Endodermal cell (in vitro differentiated cells): ENCODE measurements at regions not wholly inside any gene's neighbourhood (a gene's known extent, or its start where the extent isn't known, plus 50 kb on each side); places are given as distances from the start of the nearest gene placed in this dataset.
"Not testable (repeated sequence)": the region's sequence is repeated elsewhere in the genome, so short reads cannot be mapped to it uniquely, and the experiment has no call there.

Experiments used
- DNase-seq: peaks from one replicate; pipeline ENCODE4 v3.0.0-alpha.2; 2017
- H3K27ac ChIP-seq: 2 replicates; pipeline ENCODE4 v1.5.1; 2013; ENCODE audit warnings: mild to moderate bottlenecking, low read depth, low read length, moderate library complexity
- H3K27me3 ChIP-seq: 2 replicates; pipeline ENCODE4 v1.6.1; 2013; ENCODE audit warnings: mild to moderate bottlenecking, low read length, moderate library complexity; ENCODE audit not compliant: insufficient read depth, control insufficient read depth, poor library complexity, severe bottlenecking
- H3K36me3 ChIP-seq: 2 replicates; pipeline ENCODE4 v1.7.0; 2013; ENCODE audit warnings: mild to moderate bottlenecking, low read length, moderate library complexity; ENCODE audit not compliant: control insufficient read depth, insufficient read depth
- H3K4me1 ChIP-seq: one replicate; pipeline ENCODE4 v1.7.0; 2013; ENCODE audit warnings: low read length; ENCODE audit not compliant: control insufficient read depth, insufficient read depth
- H3K4me3 ChIP-seq: 2 replicates; pipeline ENCODE4 v1.5.1; 2013; ENCODE audit warnings: mild to moderate bottlenecking, low read length, moderate library complexity
- H3K9ac ChIP-seq: 2 replicates; pipeline ENCODE4 v1.6.1; 2013; ENCODE audit warnings: mild to moderate bottlenecking, low read length, moderate library complexity; ENCODE audit not compliant: poor library complexity, severe bottlenecking; ENCODE audit errors: extremely low read depth
- H3K9me3 ChIP-seq: 2 replicates; pipeline ENCODE4 v1.6.1; 2013; ENCODE audit warnings: mild to moderate bottlenecking, low read length, moderate library complexity; ENCODE audit not compliant: control insufficient read depth
- H3K27ac Mint-ChIP-seq: 2 replicates; pipeline ENCODE4 v1.8.0; 2020; ENCODE audit warnings: mixed read lengths
- H3K27me3 Mint-ChIP-seq: 2 replicates; pipeline ENCODE4 v1.8.0; 2021; ENCODE audit warnings: mild to moderate bottlenecking, mixed read lengths; ENCODE audit not compliant: insufficient read depth
- H3K36me3 Mint-ChIP-seq: 2 replicates; pipeline ENCODE4 v1.8.0; 2020; ENCODE audit warnings: low read depth, mixed read lengths
- H3K4me1 Mint-ChIP-seq: 2 replicates; pipeline ENCODE4 v1.8.0; 2020; ENCODE audit warnings: mixed read lengths
- H3K4me3 Mint-ChIP-seq: 2 replicates; pipeline ENCODE4 v1.8.0; 2020; ENCODE audit warnings: mild to moderate bottlenecking, moderate library complexity, mixed read lengths
- H3K9me3 Mint-ChIP-seq: 2 replicates; pipeline ENCODE4 v1.8.0; 2020; ENCODE audit warnings: mild to moderate bottlenecking, mixed read lengths
- CTCF ChIP-seq: fragments of 200-600 bp; sonication (generic); conservative IDR thresholded peaks from 2 replicates; pipeline ENCODE4 v1.5.0; 2021; ENCODE audit warnings: antibody characterized with exemption, mild to moderate bottlenecking
- WGBS, 2 experiments: methylation state at CpG; one replicate each; pipeline versions ENCODE4 v1.1.5 to v1.1.7; 2013; ENCODE audit warnings: missing lambda C conversion rate in 2 of 2, mixed read lengths in 1 of 2; ENCODE audit not compliant: insufficient coverage in 1 of 2, insufficient read length in 1 of 2; 5-methylcytosine and 5-hydroxymethylcytosine counted together

- H3K9me3 Mint-ChIP-seq, result peaks cover 30% of the 10 kb centered on the region
- Histone ChIP-seq H3K4me1 (no peaks in the 10 kb centered on the region), H3K9me3 (peaks cover 16% of the 10 kb centered on the region), H3K4me3 (no peak overlapping the region), H3K36me3 (no peaks in the 10 kb centered on the region), H3K27me3 (no peaks in the 10 kb centered on the region), H3K9ac (no peak overlapping the region), H3K27ac (no peak overlapping the region)
- H3K27ac Mint-ChIP-seq, result no peak overlapping the region
- no peak for TF ChIP-seq CTCF
- peaks cover 2% of the 10 kb centered on the region for H3K36me3 Mint-ChIP-seq
- no peak overlapping the region for H3K4me3 Mint-ChIP-seq
- DNase-seq, result no peak
- WGBS, 2 experiments, result 85 to 100% methylated on average over 1 to 2 of the region's 2 CpGs
- no peaks in the 10 kb centered on the region for H3K27me3 Mint-ChIP-seq
- H3K4me1 Mint-ChIP-seq, result peaks cover 9% of the 10 kb centered on the region
Observed at GRCh38 chr4:64807821-64808220, 398.6 kb upstream of the TECRL start.

- H3K27ac Mint-ChIP-seq, result no peak overlapping the region
- Histone ChIP-seq H3K9me3 (peaks cover 14% of the 10 kb centered on the region), H3K27me3 (no peaks in the 10 kb centered on the region), H3K27ac (no peak overlapping the region), H3K36me3 (no peaks in the 10 kb centered on the region), H3K4me3 (no peak overlapping the region), H3K4me1 (peaks cover 4% of the 10 kb centered on the region), H3K9ac (no peak overlapping the region)
- peak; percentile 45 for DNase-seq
- no peaks in the 10 kb centered on the region for H3K27me3 Mint-ChIP-seq
- no peak for TF ChIP-seq CTCF
- peaks cover 9% of the 10 kb centered on the region for H3K4me1 Mint-ChIP-seq
- 85 to 93% methylated on average over 5 to 7 of the region's 7 CpGs for WGBS, 2 experiments
- peaks cover under 1% of the 10 kb centered on the region for H3K36me3 Mint-ChIP-seq
- H3K9me3 Mint-ChIP-seq, result peaks cover 20% of the 10 kb centered on the region
- H3K4me3 Mint-ChIP-seq, result no peak overlapping the region
Observed at GRCh38 chr4:64799751-64800150, 390.5 kb upstream of the TECRL start.

GRCh38 chr4:64798828-64799227 lies 389.6 kb upstream of the TECRL start:
- not testable (repeated sequence) for H3K36me3 ChIP-seq, H3K27me3 Mint-ChIP-seq, H3K4me3 ChIP-seq, H3K27me3 ChIP-seq, H3K9me3 ChIP-seq, DNase-seq, H3K36me3 Mint-ChIP-seq, H3K4me1 Mint-ChIP-seq, H3K27ac Mint-ChIP-seq, H3K4me1 ChIP-seq, H3K9ac ChIP-seq, H3K27ac ChIP-seq, H3K4me3 Mint-ChIP-seq
- 90 to 96% methylated on average over 1 of the region's 4 CpGs for WGBS, 2 experiments
- H3K9me3 Mint-ChIP-seq, result peaks cover 11% of the 10 kb centered on the region

- Histone ChIP-seq H3K4me1 (peaks cover 4% of the 10 kb centered on the region), H3K9ac (no peak overlapping the region), H3K27me3 (no peaks in the 10 kb centered on the region), H3K27ac (peak overlapping the region; percentile 71), H3K9me3 (peaks cover 1% of the 10 kb centered on the region), H3K36me3 (no peaks in the 10 kb centered on the region), H3K4me3 (no peak overlapping the region)
- TF ChIP-seq CTCF, result no peak
- DNase-seq, result no peak
- no peaks in the 10 kb centered on the region for H3K36me3 Mint-ChIP-seq
- H3K27me3 Mint-ChIP-seq, result no peaks in the 10 kb centered on the region
- H3K9me3 Mint-ChIP-seq, result no peaks in the 10 kb centered on the region
- WGBS, 2 experiments, result 97 to 100% methylated on average over 2 of the region's 2 CpGs
- H3K4me3 Mint-ChIP-seq, result no peak overlapping the region
- no peaks in the 10 kb centered on the region for H3K4me1 Mint-ChIP-seq
- H3K27ac Mint-ChIP-seq, result no peak overlapping the region
Observed at GRCh38 chr4:64796581-64796980, 387.3 kb upstream of the TECRL start.
